ENCODE measurements at regions not wholly inside any gene's neighbourhood (a gene's known extent, or its start where the extent isn't known, plus 50 kb on each side); places are given as distances from the start of the nearest gene placed in this dataset.
"Not testable (repeated sequence)": the region's sequence is repeated elsewhere in the genome, so short reads cannot be mapped to it uniquely, and the experiment has no call there.

- H3K27ac ChIP-seq = no peak overlapping the region
- TF ChIP-seq ZFX (IDR thresholded peaks at IDR 0.05) = no peak
- TF ChIP-seq CTCF (conservative IDR thresholded peaks at IDR 0.05) = no peak
Observed at GRCh38 chr13:28574617-28575142, 79.8 kb upstream of the FLT1 start.

- no peak overlapping the region for H3K27ac ChIP-seq
- TF ChIP-seq ZFX (IDR thresholded peaks at IDR 0.05) (no peak), CTCF (conservative IDR thresholded peaks at IDR 0.05) (no peak)
Observed at GRCh38 chr13:28573595-28574373, 78.9 kb upstream of the FLT1 start.

- H3K27ac ChIP-seq = no peak overlapping the region
- TF ChIP-seq CTCF (conservative IDR thresholded peaks at IDR 0.05) (no peak), ZFX (IDR thresholded peaks at IDR 0.05) (no peak)
Observed at GRCh38 chr13:28572871-28573270, 77.9 kb upstream of the FLT1 start.

GRCh38 chr13:28570356-28570755 is 75.4 kb upstream of the FLT1 start:
- H3K27ac ChIP-seq = not testable (repeated sequence)

GRCh38 chr13:28569886-28570285 is 75.0 kb upstream of the FLT1 start:
- H3K27ac ChIP-seq = no peak overlapping the region
- TF ChIP-seq ZFX (IDR thresholded peaks at IDR 0.05) = no peak
- TF ChIP-seq CTCF (conservative IDR thresholded peaks at IDR 0.05) = no peak

GRCh38 chr13:28568286-28568685 is 73.4 kb upstream of the FLT1 start:
- TF ChIP-seq ZFX (IDR thresholded peaks at IDR 0.05) = no peak
- no peak for TF ChIP-seq CTCF (conservative IDR thresholded peaks at IDR 0.05)
- no peak overlapping the region for H3K27ac ChIP-seq

- TF ChIP-seq CTCF (conservative IDR thresholded peaks at IDR 0.05) (no peak), ZFX (IDR thresholded peaks at IDR 0.05) (no peak)
- H3K27ac ChIP-seq = no peak overlapping the region
Observed at GRCh38 chr13:28566891-28567290, 72.0 kb upstream of the FLT1 start.

- TF ChIP-seq ZFX (IDR thresholded peaks at IDR 0.05) = no peak
- TF ChIP-seq CTCF (conservative IDR thresholded peaks at IDR 0.05) = no peak
- no peak overlapping the region for H3K27ac ChIP-seq
Observed at GRCh38 chr13:28566283-28566682, 71.4 kb upstream of the FLT1 start.
